ENCODE measurements at regions not wholly inside any gene's neighbourhood (a gene's known extent, or its start where the extent isn't known, plus 50 kb on each side); places are given as distances from the start of the nearest gene placed in this dataset.

GRCh38 chr12:5191803-5192538 lies 148.3 kb downstream of the KCNA5 start:
- DNase-seq (ENCODE audit: low spot score in 2 of 2) (no peak), FAIRE-seq (no peak)

- DNase-seq (ENCODE audit: low spot score in 2 of 2) (no peak), FAIRE-seq (no peak)
Measured at GRCh38 chr12:5192726-5193125, 149.0 kb downstream of the KCNA5 start.

- no peak for FAIRE-seq
- no peak for DNase-seq (ENCODE audit: low spot score in 2 of 2)
Measured at GRCh38 chr12:5194306-5194705, 150.6 kb downstream of the KCNA5 start.

- no peak for DNase-seq (ENCODE audit: low spot score in 2 of 2)
- FAIRE-seq, result no peak
Measured at GRCh38 chr12:5195244-5195643, 151.6 kb downstream of the KCNA5 start.

GRCh38 chr12:5195691-5196090 lies 152.0 kb downstream of the KCNA5 start:
- DNase-seq (ENCODE audit: low spot score in 2 of 2) (no peak), FAIRE-seq (no peak)

- DNase-seq (ENCODE audit: low spot score in 2 of 2) (no peak), FAIRE-seq (no peak)
Measured at GRCh38 chr12:5197131-5197530, 153.5 kb downstream of the KCNA5 start.

GRCh38 chr12:5197656-5198055 lies 154.0 kb downstream of the KCNA5 start:
- FAIRE-seq (no peak), DNase-seq (ENCODE audit: low spot score in 2 of 2) (no peak)

GRCh38 chr12:5200278-5201087 lies 156.8 kb downstream of the KCNA5 start:
- FAIRE-seq, result no peak
- DNase-seq (ENCODE audit: low spot score in 2 of 2), result peak in 1 of 2 donors; percentile 26

- no peak for FAIRE-seq
Measured at GRCh38 chr12:5201554-5202218, 158.0 kb downstream of the KCNA5 start.

GRCh38 chr12:5203274-5203673 lies 159.6 kb downstream of the KCNA5 start:
- FAIRE-seq, result no peak

More at GRCh38 chr12:5201554-5202218, 158.0 kb downstream of the KCNA5 start:
- DNase-seq (ENCODE audit: low spot score in 2 of 2), result no peak

GRCh38 chr12:5203720-5204119 lies 160.0 kb downstream of the KCNA5 start:
- FAIRE-seq (no peak), DNase-seq (ENCODE audit: low spot score in 2 of 2) (no peak)

More at GRCh38 chr12:5203274-5203673, 159.6 kb downstream of the KCNA5 start:
- no peak for DNase-seq (ENCODE audit: low spot score in 2 of 2)

- FAIRE-seq (no peak), DNase-seq (ENCODE audit: low spot score in 2 of 2) (no peak)
Measured at GRCh38 chr12:5204271-5204670, 160.6 kb downstream of the KCNA5 start.

GRCh38 chr12:5204831-5205230 lies 161.2 kb downstream of the KCNA5 start:
- FAIRE-seq, result no peak
- no peak for DNase-seq (ENCODE audit: low spot score in 2 of 2)

GRCh38 chr12:5206401-5207175 lies 162.9 kb downstream of the KCNA5 start:
- FAIRE-seq, result no peak
- no peak for DNase-seq (ENCODE audit: low spot score in 2 of 2)

GRCh38 chr12:5210179-5210922 lies 166.7 kb downstream of the KCNA5 start:
- DNase-seq (ENCODE audit: low spot score in 2 of 2) (no peak), FAIRE-seq (no peak)

GRCh38 chr12:5210923-5211290 lies 167.2 kb downstream of the KCNA5 start:
- FAIRE-seq, result no peak
- DNase-seq (ENCODE audit: low spot score in 2 of 2), result no peak

- no peak for DNase-seq (ENCODE audit: low spot score in 2 of 2)
- no peak for FAIRE-seq
Measured at GRCh38 chr12:5213336-5213735, 169.7 kb downstream of the KCNA5 start.

- FAIRE-seq, result no peak
- DNase-seq (ENCODE audit: low spot score in 2 of 2), result no peak
Measured at GRCh38 chr12:5213990-5214389, 170.3 kb downstream of the KCNA5 start.

GRCh38 chr12:5217936-5218335 lies 174.3 kb downstream of the KCNA5 start:
- no peak for FAIRE-seq
- no peak for DNase-seq (ENCODE audit: low spot score in 2 of 2)

GRCh38 chr12:5220099-5220498 lies 176.4 kb downstream of the KCNA5 start:
- no peak for FAIRE-seq
- DNase-seq (ENCODE audit: low spot score in 2 of 2), result no peak
